Globus pallidus (tissue), 1 donor: ENCODE measurements at regions not wholly inside any gene's neighbourhood (a gene's known extent, or its start where the extent isn't known, plus 50 kb on each side); places are given as distances from the start of the nearest gene placed in this dataset.
"Not testable (repeated sequence)": the region's sequence is repeated elsewhere in the genome, so short reads cannot be mapped to it uniquely, and the experiment has no call there.

Experiments
- DNase-seq: peaks from one replicate; pipeline ENCODE4 v3.0.0-alpha.2; 2015; ENCODE audit warnings: low spot score

DNA sequence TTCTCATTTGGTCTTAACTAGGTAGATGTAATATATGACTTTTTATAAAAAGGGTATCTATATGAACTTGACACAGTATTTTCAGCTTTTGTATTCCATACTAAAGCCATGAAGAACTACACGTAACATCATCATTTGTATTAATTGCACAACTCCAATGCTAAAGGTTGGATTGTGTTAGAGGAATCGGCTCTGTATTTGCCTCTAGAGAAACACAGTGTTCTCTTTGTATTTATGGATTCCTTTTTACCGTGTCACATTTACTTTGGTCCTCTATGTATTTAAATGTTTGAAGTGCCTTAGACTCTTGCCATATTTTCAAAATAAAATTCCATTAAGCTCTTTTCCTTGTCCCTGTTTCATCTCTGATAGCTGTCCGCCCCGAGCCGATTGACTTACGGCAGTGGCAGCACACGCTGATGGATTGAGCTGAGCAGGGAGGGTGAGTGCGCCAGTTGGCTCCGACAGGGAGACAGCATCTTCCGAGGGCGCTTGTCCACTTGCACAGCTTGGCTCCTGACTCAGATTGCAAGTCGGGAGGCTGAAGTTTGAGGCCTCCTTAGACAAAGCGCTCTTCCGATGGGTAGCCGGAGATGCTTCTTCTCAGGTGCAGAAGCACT lies 95.6 kb upstream of the DMRT1 start:
- no peak for DNase-seq

- no peak for DNase-seq
Measured at GRCh38 chr9:746661-747434, 94.6 kb upstream of the DMRT1 start.

- no peak for DNase-seq
Measured at GRCh38 chr9:747567-747966, 93.9 kb upstream of the DMRT1 start.

DNA sequence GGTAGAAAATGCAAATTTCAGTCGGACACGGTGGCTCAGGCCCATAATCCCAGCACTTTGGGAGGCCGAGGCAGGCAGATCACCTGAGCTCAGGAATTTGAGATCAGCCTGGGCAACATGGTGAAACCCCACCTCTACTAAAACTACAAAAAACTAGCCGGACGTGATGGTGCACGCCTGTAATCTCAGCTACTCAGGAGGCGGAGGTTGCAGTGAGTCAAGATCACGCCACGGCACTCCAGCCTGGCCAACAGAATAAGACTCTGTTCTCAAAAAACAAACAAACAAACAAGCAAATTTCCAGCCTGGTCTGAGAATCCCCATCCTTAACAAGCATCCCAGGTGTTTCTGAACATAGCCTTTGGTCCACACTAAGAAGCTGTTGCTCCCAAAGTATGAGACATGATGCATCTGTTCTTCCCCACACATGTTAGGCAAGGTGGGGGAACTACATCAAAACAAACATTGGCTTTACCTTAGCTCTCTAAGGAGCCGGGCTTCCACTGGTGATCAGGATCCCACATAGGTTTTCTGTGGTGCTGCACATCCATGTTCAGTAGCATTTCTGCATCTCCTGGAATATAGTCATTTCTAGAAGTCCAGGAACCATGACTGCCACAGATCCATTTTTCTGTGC lies 92.5 kb upstream of the DMRT1 start:
- no peak for DNase-seq

DNA sequence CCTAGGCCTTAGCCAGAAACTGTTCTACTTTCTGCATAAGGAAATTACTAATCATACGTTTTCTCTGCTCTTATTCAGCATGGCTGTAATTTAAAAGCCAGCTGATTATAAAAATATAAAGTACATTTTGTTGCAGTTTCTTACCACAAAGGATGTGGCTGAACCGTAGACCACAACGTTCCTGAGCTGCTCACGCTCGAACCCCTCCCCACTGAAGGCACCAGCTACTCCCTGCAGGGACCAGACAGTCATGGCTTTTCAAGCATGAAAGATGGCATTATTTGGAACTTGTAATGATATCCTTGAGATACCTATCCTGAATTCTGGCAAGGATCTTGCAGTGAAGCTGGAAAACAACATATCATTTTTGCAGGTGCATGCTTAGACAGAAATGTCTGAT lies 91.8 kb upstream of the DMRT1 start:
- no peak for DNase-seq

DNA sequence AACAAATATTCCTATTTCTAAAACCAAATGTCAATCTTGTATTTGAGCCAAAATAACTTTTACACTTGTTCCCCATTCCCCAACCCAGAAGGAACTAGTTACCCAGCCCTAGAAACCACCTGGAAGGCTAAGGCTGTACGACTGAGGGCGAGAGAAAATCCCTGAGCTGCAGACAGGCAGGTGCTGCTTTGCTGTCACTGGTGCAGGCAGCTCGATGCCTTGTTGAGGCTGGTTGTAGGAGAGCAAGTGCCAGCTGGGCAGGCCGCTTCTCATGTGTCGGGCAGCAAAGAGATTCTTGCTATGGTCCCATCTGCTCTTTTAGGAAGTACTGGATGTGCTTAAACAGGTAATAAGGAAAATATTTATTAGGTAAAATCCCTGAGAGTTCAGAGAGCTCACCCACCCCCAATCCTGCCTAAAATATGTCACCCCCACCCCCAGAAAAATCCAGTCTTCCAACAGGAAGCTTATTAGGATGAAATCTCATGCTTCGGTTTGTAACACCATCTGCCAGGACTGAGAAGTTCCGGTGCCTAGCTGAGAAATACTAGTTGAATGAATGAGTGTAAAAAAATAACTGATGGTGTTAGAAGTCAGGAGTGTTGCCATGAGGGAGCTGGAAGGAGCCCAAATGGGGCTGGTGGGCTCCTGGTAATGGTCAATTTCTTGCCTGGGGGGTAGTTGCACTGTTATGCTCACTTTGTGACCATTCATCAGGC lies 91.1 kb upstream of the DMRT1 start:
- DNase-seq: no peak

DNA sequence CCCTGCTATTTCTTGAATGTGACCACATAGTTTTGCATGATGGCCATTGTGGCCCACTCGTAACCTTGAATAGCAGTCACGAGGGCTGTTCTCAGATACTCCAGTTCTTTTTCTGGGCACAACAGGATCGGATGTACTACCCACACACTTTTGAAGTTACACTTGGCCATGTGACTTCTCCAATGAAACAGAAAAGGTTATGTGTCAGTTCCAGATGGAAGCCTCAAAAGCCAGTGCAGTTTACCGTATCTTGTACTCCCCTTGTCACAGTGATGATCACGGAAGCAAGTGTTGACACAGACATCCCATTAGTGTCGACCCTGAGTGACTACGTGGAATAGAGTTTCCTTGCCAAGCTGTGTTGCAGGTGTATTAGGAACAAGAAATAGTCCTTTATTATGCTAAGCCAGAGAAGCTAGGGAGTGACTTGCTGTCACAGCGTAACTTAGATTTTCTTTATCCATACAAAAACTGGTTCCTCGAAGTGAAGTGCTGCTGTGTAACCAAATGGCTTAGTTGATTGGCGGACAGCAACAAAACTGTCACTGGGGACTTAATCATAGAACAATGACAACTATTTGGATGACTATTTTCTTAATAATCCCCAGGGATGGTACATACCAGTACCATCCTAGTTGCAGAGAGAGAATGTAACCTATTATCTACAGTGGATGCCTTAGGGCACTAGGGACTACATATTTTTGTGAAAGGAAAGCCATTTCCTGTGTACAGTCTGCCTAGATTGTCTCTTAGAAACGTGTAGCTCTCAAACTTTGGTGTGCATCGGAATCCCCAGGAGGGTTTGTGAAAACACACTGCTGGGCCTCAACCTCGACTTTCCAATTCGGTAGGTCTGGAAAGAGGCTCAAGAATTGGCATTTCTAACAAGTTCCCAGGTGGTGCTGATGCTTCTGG lies 90.1 kb upstream of the DMRT1 start:
- DNase-seq: no peak

- no peak for DNase-seq
Measured at GRCh38 chr9:752201-752600, 89.3 kb upstream of the DMRT1 start.

DNA sequence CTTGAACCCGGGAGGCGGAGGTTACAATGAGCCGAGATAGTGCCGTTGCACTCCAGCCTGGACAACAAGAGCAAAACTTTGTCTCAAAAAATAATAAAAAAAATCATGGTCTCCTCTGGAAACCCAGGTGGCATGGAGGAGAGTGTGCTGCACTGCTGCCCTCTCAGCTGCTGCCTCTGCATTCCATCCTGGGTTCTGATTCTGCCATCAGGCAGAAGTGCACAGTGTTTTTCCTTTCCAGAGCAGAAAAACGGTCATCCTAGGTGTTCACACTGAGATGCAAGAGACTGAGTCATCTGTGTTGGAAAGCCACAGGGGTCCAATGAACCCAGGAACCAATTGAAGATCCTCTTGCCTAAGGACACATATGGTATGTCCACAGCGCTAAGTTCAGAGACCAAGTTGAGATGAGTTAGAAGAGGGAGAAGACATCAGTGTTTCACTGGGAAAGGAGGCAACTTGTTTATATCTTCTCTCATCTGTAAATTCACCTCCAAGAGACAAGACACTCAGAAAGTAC lies 88.8 kb upstream of the DMRT1 start:
- DNase-seq: no peak

- not testable (repeated sequence) for DNase-seq
Measured at GRCh38 chr9:753734-754133, 87.8 kb upstream of the DMRT1 start.

- no peak for DNase-seq
Measured at GRCh38 chr9:754150-754931, 87.2 kb upstream of the DMRT1 start.

DNA sequence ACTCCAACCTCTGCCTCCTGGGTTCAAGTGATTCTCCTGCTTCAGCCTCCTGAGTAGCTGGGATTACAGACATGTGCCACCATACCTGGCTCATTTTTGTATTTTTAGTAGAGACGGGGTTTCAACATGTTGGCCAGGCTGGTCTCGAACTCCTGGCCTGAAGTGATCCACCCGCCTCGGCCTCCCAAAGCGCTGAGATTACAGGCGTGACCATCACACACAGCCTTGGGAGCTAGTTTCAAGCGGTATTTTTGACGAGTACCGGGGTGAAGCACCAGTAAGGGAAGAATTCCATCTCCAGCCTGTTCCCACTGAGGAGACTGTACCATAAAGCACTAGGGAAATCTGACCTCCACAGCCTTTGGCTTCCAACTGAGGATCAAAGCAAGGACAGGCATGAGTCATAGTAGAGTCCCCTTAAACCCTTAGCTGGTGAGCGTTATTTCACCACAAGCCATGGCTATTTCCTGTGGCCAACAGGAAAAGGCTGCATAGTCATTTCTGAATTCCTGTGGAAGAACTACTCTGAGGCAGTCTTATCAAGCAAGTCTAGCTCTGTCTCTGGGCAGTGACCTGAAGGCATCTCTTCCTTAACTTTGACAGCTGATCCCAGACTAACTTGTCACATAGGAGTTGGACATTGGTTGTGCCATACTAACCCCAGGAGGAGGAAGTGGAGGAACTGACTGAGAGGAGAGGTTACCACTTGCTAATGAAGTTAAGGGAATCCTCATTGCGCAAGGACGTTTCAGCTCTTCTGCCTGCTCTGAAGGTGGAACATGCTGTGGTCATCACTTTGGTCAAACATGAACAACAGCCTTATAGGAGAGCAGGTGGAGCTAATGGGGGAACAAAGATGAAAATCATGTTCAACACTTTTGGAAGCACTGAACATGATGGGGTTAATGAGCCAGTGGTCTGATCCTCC lies 85.8 kb upstream of the DMRT1 start:
- no peak for DNase-seq

DNA sequence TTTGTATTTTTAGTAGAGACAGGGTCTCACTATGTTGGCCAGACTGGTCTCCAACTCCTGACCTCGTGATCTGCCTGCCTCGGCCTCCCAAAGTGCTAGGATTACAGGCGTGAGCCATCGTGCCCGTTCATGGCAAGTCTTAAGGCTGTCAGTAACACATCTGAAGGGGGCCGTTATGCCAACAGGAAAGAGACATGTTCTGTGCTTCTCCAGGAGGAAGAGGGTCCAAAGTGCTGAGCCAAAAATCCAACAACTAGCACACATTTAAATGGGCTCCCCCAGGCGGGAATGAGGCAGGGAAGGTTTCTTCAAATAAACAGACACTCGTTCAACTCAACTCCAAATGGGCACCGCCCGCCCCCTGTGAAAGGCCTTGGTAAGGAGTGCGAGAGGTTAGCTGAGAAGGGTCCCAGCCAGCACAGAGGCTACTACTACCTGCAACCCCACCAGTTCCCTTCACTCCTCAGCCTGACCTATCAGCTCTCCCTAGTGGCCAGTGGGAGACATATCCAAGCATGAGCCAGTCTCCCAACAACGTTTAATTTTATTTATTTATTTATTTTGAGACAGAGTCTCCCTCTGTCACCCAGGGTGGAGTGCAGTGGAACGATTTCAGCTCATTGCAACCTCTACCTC lies 84.1 kb upstream of the DMRT1 start:
- DNase-seq: peak; percentile 67

- DNase-seq: no peak
Measured at GRCh38 chr9:758146-758545, 83.4 kb upstream of the DMRT1 start.

DNA sequence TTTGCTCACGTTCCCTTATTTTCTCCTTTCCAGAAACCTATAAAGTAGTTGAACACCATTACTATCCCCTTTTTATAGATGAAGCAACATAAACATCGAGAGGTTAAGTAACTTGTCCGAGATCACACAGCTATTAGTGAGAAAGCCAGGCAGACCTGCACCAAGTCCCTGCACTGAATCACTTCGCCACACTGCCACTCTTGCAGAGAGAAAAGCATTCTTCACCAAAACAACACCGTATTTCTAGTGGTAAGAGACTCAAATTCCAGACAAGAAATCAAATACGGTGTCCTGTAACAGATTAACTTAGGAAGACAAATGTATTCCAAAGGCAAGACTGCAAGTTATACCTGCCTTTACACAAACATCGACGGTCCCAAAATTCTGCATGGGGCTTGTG lies 82.0 kb upstream of the DMRT1 start:
- DNase-seq: no peak

- no peak for DNase-seq
Measured at GRCh38 chr9:759983-760736, 81.3 kb upstream of the DMRT1 start.

DNA sequence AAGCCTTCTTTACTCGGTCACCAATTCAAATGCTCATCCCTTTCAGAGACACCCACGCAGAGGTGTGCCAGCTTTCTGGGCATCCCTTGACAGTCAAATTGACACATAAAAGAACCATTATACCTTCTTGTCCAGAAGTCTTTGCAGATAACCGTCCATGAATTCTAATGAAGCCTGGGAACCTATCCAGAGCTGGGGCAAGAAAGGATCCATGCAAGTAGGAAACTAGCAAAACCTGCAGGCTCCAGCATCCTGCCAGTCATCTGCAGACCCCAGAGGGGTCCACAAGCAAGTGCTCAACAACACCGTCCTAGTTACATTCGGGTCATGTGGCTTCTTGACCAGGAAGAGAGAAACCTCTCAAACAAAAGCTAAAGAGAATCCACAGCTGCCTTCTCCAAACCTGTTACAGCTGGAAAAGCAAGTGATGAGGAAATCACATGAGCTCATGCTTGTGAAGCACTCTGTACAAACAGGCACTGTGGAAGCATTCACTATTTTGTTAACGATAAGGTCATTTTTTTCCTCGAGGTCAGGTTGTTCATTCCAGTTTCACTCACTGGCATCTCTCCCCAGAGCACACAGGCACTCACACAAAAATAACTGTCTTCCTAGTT lies 80.2 kb upstream of the DMRT1 start:
- DNase-seq: peak; percentile 52
